MCF 10A (cell line): ENCODE measurements at regions not wholly inside any gene's neighbourhood (a gene's known extent, or its start where the extent isn't known, plus 50 kb on each side); places are given as distances from the start of the nearest gene placed in this dataset.
"Not testable (repeated sequence)": the region's sequence is repeated elsewhere in the genome, so short reads cannot be mapped to it uniquely, and the experiment has no call there.

ENCODE experiments used
- BruUV-seq: library from RNA; stranded (reverse); fragments of 400-500 nt; replicated peaks from 2 replicates; lab custom pipeline; 2021; lab: Mats Ljungman, UMichigan
- CTCF ChIA-PET: fragments of 300-600 bp; sonication (Branson Sonifier 250); formaldehyde crosslinking; extraction: SDS; loops from one replicate; lab custom pipeline; 2021; ENCODE audit warnings: antibody characterized with exemption, inconsistent platforms; lab: Yijun Ruan, JAX
- POLR2A ChIA-PET: fragments of 300-600, 350-650 bp; sonication (Branson Sonifier 250); formaldehyde crosslinking; extraction: SDS; loops from one replicate; lab custom pipeline; 2020; ENCODE audit warnings: antibody characterized with exemption, inconsistent platforms; lab: Yijun Ruan, JAX
- DNase-seq: peaks from one replicate; pipeline ENCODE4 v3.0.0-alpha.2; 2018; ENCODE audit not compliant: unreplicated experiment
- H3K27ac Mint-ChIP-seq: one replicate; pipeline ENCODE4 v1.8.0; 2022; ENCODE audit warnings: mild to moderate bottlenecking, low read depth, mixed read lengths; ENCODE audit not compliant: unreplicated experiment
- H3K27me3 Mint-ChIP-seq: one replicate; pipeline ENCODE4 v1.8.0; 2022; ENCODE audit warnings: mixed read lengths; ENCODE audit not compliant: insufficient read depth, unreplicated experiment
- H3K36me3 Mint-ChIP-seq: one replicate; pipeline ENCODE4 v1.8.0; 2022; ENCODE audit warnings: mild to moderate bottlenecking, moderate library complexity, mixed read lengths; ENCODE audit not compliant: insufficient read depth, unreplicated experiment
- H3K4me1 Mint-ChIP-seq: one replicate; pipeline ENCODE4 v1.8.0; 2022; ENCODE audit warnings: mixed read lengths; ENCODE audit not compliant: insufficient read depth, unreplicated experiment
- H3K4me3 Mint-ChIP-seq: one replicate; pipeline ENCODE4 v1.8.0; 2022; ENCODE audit warnings: mild to moderate bottlenecking, moderate library complexity, mixed read lengths; ENCODE audit not compliant: unreplicated experiment
- H3K9me3 Mint-ChIP-seq: one replicate; pipeline ENCODE4 v1.8.0; 2022; ENCODE audit warnings: mixed read lengths; ENCODE audit not compliant: unreplicated experiment
- intact Hi-C: fragments of 100-400 bp; cut with micrococcal nuclease; formaldehyde crosslinking; loops from 2 replicates; pipeline ENCODE4 v1.14.1; 2022

DNA sequence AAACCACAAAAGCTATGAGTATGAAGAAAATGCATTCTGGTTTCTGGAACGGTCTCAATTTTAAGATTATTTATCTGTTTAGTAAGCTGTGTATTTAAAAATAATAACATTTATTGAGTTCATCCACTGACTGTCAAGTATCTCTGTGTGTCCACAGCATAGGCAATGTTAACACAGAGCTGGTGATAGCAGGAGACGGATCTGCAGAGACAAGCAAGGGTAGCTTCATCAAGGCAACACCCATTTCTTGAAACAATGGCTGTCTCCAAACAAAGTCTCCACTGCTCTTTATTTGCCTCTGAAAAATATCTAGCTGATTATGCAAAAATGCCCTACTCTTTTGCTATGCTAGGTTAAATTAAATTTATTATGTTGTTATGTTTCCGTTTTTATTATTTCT lies 818.3 kb downstream of the TTLL7 start:
- BruUV-seq, H3K36me3 Mint-ChIP-seq, H3K4me1 Mint-ChIP-seq, DNase-seq, H3K4me3 Mint-ChIP-seq, CTCF ChIA-PET, POLR2A ChIA-PET, intact Hi-C loops, H3K27ac Mint-ChIP-seq, H3K9me3 Mint-ChIP-seq, H3K27me3 Mint-ChIP-seq: not testable (repeated sequence)

DNA sequence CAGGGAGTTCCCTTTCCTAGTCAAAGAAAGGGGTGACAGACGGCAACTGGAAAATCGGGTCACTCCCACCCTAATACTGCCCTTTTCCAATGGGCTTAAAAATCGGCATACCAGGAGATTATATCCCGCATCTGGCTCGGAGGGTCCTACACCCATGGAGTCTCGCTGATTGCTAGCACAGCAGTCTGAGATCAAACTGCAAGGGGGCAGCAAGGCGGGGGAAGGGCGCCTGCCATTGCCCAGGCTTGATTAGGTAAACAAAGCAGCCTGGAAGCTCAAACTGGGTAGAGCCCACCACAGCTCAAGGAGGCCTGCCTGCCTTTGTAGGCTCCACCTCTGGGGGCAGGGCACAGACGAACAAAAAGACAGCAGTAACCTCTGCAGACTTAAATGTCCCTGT lies 831.3 kb downstream of the TTLL7 start:
- POLR2A ChIA-PET, DNase-seq: not testable (repeated sequence)

DNA sequence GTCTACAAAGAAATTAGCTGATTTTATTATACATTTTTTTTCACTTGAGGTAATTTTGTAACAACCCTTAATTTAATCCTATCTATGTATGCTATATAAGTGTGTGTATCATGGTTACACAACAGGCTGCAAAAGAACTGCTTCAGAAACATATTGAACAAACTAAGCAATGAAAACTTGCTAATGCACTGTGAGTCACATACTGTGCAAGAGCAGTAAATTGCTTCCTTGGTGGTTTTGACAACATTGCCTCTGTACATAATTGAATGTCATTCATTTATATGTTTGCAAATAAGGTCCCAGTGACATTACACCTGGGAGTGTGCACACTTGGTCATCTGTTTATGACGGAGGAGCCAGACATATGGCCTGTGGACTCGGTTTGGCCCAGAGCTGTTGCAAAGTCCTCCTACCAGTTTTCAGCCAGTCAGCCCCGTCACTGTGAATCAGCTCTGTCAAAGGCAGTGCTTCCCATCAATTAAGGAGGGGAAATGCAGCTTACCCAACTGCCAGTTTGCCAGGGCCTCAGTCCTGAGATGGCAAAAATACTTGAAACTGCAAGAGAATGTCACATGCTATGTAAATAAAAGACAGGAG lies 835.0 kb downstream of the TTLL7 start:
- intact Hi-C loops, H3K4me1 Mint-ChIP-seq, H3K36me3 Mint-ChIP-seq, H3K4me3 Mint-ChIP-seq, H3K9me3 Mint-ChIP-seq, POLR2A ChIA-PET, H3K27me3 Mint-ChIP-seq, BruUV-seq: not testable (repeated sequence)
- CTCF ChIA-PET: interaction anchor here (0.6 kb wide), 1 partner anchor 466 kb away, joined by 3 read pairs; no protein-coding TSS in a partner anchor
- peak; percentile 57 for DNase-seq
- H3K27ac Mint-ChIP-seq: peak overlapping the region; percentile 5

More for the DNA sequence above, 831.3 kb downstream of the TTLL7 start:
- H3K36me3 Mint-ChIP-seq, H3K27ac Mint-ChIP-seq, H3K27me3 Mint-ChIP-seq, BruUV-seq, H3K4me1 Mint-ChIP-seq, H3K9me3 Mint-ChIP-seq, H3K4me3 Mint-ChIP-seq, CTCF ChIA-PET, intact Hi-C loops: not testable (repeated sequence)

DNA sequence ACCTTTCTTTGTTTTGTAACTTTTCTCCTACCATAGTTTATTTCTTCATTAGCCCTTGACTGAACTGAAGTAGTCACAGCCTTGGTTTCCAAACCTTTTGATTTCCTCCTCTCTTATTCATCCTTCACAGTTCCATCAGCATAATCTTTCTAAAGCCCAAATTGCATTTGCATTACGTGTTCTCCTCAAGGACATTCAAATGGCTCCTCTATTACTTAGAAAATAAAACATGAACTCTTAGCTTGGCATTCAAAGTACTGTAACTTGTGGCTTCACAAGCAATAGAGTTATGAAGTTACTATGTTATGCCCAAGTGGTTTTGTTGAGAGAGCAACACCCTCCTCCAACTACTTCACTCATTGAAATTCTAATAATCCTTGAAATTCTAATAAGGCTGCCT lies 840.0 kb downstream of the TTLL7 start:
- intact Hi-C loops, DNase-seq, POLR2A ChIA-PET, H3K27ac Mint-ChIP-seq, H3K4me3 Mint-ChIP-seq, BruUV-seq, H3K9me3 Mint-ChIP-seq, H3K36me3 Mint-ChIP-seq, H3K4me1 Mint-ChIP-seq, H3K27me3 Mint-ChIP-seq, CTCF ChIA-PET: not testable (repeated sequence)

DNA sequence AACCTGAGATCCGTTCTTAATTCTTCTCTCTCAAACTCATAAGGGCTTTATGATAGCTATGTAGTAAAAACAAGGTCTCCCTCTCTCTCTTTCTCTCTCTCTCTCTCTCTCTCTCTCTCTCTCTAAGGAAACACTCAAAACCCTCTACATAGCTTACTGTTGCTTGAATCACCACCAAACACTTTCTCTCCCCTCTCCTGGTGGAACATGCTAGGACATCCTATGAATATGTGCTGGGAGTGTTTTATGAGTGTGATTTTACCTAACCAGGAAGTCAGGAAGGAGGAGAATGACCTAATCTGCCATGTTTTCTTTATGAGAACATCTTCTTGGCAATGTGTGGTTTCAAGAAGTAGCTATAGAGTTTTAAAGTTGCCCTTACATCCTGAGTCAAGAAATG lies 844.6 kb downstream of the TTLL7 start:
- BruUV-seq, H3K27ac Mint-ChIP-seq, H3K4me3 Mint-ChIP-seq, H3K9me3 Mint-ChIP-seq, intact Hi-C loops, H3K36me3 Mint-ChIP-seq, POLR2A ChIA-PET, DNase-seq, H3K27me3 Mint-ChIP-seq: not testable (repeated sequence)
- CTCF ChIA-PET: interaction anchor here (0.6 kb wide), 1 partner anchor 54 kb away, joined by 3 read pairs; no protein-coding TSS in a partner anchor
- H3K4me1 Mint-ChIP-seq: peaks cover 14% of the 10 kb centered on the region

DNA sequence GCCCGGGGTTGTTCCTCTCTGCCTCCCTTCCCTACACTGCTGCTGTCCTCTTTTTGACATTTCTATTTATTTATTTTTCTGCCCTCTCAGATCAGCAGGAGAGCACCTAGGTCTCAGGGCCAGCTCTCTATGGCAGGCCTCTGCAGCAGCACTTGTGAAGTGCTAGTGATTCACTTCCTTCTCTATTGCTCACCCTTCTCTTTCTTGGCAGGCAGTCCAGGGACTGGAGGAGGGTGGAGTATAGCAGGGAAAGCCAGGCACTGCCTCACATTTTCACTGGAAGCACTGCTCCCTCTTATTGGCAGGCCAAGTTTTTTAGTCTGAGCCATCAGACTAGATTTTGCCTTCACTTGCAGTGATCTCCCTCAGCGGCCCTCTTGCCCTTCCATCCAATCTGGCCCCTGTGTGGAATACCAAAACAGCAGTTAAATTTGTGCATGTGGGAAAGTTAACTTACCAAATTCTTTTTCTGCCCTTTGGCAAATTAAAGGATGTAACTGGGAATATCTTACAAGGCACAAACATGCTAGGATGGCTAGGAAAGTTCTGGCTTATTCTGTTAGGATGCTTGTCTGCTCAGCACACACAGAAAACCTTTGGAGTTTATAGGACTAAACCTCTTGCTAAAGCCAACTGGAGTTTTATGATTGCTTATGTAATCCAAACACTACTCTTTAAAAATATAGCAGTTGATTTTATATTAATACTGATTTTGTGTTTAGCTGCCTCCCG lies 847.6 kb downstream of the TTLL7 start:
- POLR2A ChIA-PET, BruUV-seq, H3K27me3 Mint-ChIP-seq, H3K9me3 Mint-ChIP-seq, H3K36me3 Mint-ChIP-seq, CTCF ChIA-PET, intact Hi-C loops, H3K4me3 Mint-ChIP-seq: not testable (repeated sequence)
- peaks cover 19% of the 10 kb centered on the region for H3K4me1 Mint-ChIP-seq
- peak overlapping the region; percentile 91 for H3K27ac Mint-ChIP-seq
- peak; percentile 86 for DNase-seq

DNA sequence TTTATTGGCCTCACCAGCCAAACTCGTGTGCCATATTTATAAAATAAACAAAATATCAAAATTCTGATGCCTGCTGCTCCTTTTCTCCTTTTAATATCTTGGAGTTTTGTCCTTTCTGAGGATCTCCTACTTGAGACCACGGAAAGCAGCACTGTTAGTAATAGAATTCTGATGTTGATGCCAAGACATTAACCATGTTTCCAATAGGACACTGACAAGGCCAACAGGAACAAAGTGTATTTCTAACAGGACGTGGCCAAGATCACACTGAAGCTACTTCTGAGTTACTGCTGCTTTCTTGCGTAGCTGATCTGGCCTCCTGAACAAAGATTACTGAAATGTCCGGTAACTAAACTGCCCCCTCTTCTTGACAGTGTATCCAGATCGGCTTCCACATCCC lies 848.5 kb downstream of the TTLL7 start:
- POLR2A ChIA-PET, CTCF ChIA-PET, H3K27me3 Mint-ChIP-seq, H3K9me3 Mint-ChIP-seq, intact Hi-C loops, H3K4me3 Mint-ChIP-seq, H3K36me3 Mint-ChIP-seq, H3K27ac Mint-ChIP-seq, BruUV-seq, DNase-seq: not testable (repeated sequence)
- H3K4me1 Mint-ChIP-seq: peaks cover 19% of the 10 kb centered on the region

DNA sequence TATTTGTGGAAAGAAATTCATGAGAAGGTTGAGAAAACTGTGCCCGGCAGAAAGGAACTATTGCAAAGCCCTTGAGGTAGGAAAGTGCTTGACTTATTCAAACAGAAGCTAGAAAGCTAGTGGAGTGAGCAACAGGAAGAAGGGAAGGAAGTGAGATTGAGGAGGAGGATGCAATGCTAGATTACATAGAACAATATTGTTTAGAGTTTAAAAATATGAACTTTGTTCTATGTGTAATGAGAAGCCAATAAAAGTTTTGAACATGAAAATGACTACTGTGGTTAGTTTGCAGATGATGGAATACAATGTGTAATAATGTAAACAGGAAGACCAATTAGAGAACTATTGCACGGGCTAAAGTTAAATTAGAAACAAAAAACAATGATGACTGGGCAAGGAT lies 853.1 kb downstream of the TTLL7 start:
- POLR2A ChIA-PET, intact Hi-C loops, H3K27me3 Mint-ChIP-seq: not testable (repeated sequence)

DNA sequence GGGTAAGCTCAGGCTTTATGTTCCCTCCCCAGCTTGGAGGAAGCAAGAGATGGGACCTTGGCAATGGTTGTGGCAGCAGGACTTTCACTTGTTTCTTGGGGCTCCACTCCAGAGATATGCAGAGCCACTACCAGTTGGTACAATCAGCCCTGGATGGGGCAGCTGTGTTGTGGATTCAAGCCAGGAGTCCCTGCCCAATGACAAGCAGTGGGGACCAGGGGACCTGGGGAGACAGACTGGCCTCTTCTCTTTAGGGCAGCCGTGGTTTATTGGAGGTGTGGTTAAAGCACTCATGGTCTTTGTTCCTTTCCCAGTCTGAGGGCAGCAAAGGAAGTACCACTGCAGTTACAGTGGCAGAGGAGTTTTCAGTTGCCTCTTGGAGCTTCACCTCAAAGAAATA lies 856.1 kb downstream of the TTLL7 start:
- BruUV-seq, DNase-seq, intact Hi-C loops, H3K9me3 Mint-ChIP-seq, CTCF ChIA-PET, H3K4me1 Mint-ChIP-seq, H3K36me3 Mint-ChIP-seq, H3K27me3 Mint-ChIP-seq, POLR2A ChIA-PET, H3K27ac Mint-ChIP-seq, H3K4me3 Mint-ChIP-seq: not testable (repeated sequence)

More for the DNA sequence above, 853.1 kb downstream of the TTLL7 start:
- DNase-seq, H3K4me1 Mint-ChIP-seq, H3K4me3 Mint-ChIP-seq, CTCF ChIA-PET, BruUV-seq, H3K9me3 Mint-ChIP-seq, H3K36me3 Mint-ChIP-seq, H3K27ac Mint-ChIP-seq: not testable (repeated sequence)
